ENCODE measurements at regions not wholly inside any gene's neighbourhood (a gene's known extent, or its start where the extent isn't known, plus 50 kb on each side); places are given as distances from the start of the nearest gene placed in this dataset.
A peak's percentile ranks its signal among the peaks of the same experiment; 100 is the strongest.

GRCh38 chr12:75833268-75833667 lies 198.3 kb downstream of the PHLDA1 start:
- no peak for DNase-seq

DNA sequence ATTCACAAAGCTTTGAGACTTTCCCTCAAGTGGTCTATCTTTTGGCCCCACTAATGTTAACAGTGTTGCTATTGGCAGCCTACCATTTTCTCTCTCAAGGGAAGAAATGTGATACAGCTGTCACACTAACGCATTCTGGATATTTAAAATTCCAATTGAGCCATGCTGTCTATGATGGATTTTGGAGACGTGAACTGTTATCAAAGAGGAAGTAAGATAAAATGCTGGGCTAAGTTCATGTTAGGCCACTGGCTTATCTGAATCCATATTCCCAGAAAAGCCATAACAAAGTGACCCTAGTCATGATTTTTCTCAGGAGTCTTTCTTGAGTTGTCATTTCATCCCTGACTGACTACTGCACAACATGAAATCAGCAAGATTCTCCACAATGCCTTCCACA lies 200.2 kb downstream of the PHLDA1 start:
- no peak for DNase-seq

DNA sequence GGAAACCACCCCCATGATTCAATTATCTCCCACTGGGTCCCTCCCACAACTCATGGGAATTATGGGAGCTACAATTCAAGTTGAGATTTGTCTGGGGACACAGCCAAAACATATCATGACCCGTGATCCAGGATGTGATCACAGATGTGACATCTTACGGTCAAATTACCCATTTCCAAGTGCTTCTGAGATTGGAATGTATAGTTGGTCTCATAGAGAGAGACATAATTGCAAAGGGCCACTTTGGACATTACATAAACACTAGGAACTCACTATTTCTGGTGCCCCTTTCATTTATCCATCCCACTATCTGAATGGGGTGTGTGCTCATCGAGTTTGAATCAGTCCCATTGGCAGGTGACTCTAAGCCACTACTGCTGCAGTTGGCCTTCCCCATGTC lies 204.5 kb downstream of the PHLDA1 start:
- DNase-seq = no peak

DNA sequence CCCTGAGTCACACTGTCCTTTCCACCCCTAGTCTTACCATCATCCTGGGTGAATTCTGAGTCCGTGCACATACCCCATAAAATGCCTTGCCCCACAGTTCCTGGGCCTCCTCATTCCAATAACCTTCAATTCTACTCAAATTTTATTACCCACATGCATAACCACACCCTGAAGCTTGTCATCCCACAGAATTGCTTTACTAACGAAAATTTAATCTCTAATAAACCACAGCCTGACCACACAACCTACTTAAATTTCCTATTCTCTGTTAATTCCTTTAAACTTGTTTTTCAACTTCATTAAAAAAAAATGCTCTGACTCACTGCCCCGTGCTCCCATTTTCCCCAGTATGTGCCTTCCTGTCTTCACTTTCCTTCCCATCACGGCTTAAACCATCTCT lies 205.9 kb downstream of the PHLDA1 start:
- DNase-seq = no peak

- DNase-seq = no peak
Observed at GRCh38 chr12:75823475-75823874, 208.1 kb downstream of the PHLDA1 start.

- DNase-seq = no peak
Observed at GRCh38 chr12:75822416-75822815, 209.2 kb downstream of the PHLDA1 start.

DNA sequence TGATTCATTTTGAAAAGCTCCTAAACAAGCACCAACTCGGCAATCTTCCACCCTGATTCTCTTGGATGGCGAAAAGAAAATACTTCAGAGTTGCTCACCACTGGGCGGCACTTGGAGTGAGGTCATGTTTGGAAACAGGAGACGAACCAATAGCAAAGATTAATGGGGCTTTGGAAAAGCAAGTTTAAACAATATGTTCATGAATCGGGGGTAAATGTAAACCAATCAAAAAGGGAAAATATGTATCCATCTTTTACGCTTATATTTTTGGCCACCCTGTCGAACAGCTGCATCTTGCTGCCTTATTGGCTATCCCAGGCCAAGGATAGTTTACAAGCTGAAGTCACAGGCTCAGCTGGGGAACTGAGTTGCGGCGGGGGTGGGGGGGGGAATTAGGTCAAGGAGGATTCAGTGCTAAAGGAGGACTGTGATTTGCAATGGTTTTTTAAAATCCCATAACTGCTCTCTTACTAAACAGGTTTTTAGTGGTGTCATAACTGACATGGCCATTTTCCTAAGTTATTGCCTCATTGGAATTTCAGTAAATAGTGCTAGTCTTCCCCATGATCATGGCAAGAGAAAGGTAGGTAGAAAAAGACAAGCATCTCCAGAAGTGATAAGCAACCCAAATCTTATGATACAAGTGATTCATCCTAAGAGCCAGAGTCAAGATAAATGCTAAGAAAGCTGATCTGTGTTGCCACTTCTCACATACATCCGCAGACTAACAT lies 210.6 kb downstream of the PHLDA1 start:
- DNase-seq = peak; percentile 80

DNA sequence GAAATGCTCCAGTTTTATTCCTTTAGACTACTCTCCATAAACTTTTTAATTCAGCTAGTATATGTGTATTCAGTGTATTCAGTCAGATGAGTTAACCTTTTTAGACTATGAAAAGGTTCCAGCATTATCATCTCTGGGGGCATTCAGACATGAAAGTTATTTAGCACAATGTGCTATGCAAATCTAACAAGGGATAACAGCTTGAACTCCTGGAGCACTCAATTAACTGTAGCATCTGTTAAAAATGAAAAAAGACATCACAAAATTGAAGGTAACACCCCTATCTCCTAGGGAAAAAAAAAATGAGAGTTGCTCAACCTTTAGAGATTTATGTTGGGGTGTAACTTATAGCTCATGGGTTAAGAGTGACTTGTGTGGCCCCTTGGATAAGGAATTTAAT lies 211.5 kb downstream of the PHLDA1 start:
- no peak for DNase-seq

DNA sequence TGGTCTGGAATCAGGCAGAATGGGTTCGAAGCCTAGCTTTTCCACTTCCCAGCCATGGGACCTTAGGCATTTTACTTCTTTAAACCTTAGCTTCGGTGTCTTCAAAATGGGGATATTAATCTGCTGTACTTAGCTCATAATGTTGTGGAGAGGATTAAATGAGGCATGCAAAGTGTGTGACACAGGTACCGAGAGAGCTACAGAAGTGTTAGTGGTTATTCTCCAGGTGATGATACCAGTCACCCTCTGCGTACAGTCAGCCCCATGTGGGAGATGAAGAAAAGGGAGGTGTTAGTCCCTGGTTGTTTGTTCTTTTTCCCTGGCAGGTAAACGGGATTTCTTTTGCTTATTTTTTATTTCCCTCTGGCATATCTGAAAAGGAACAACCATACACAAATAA lies 212.1 kb downstream of the PHLDA1 start:
- DNase-seq = no peak

DNA sequence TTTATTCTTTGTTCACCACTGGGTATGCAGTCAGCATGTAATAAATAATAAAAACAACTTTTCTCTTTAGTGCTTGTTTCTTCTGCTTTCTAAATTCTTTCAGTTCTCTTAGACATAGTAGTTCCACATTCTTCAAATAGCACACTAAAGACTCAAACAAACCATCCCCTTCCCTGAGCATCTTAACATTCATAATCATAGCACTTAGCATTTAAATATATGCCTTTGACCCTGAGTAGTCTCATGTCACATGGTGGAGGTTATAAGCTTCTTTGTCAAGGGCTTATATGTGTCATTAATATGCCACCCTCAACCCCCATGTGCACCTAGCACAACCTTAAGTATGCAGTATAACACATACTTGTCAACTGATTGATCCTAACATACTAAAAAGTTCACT lies 212.7 kb downstream of the PHLDA1 start:
- DNase-seq = no peak

GRCh38 chr12:75816897-75817296 lies 214.7 kb downstream of the PHLDA1 start:
- DNase-seq = no peak

DNA sequence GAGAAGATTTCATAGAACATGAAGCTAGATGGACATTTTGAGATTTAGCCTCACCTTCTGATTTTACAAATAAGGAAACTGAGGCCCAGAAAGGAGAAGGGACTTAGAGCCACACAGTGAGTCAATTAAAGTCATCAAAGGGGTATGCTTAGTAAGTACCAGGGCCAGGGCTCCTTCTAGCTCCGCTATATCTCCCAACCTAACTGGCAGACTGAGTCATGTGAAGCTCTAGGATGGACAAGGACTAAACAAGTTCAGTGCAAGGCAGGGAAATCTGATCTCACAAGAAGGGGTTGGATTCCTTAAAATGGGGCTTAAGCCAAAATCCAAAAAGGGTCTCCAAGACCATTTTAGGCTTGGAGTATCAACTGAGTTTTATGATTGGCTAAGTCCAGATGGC lies 215.8 kb downstream of the PHLDA1 start:
- DNase-seq = no peak

GRCh38 chr12:75814851-75815754 lies 216.5 kb downstream of the PHLDA1 start:
- peak; percentile 56 for DNase-seq

DNA sequence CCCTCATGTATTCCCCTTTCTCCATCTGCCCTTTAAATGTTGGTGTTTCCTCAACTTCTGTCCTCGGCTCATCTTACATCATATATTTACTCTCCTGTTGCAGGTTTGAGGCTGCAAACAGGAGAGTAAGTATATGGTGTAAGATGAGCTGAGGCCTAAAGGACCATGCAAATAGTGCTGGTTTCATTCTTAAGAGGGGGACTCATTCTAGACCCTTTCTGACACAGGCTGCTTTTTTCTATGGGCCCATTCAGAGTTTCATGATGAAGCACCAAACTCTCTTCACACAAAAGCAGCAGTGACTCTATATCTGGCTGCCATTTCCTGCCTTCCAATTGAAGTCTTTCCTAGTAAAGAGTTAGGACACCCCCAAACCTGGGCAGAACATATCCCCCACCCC lies 218.5 kb downstream of the PHLDA1 start:
- DNase-seq = no peak

- no peak for DNase-seq
Observed at GRCh38 chr12:75812271-75813018, 219.1 kb downstream of the PHLDA1 start.

GRCh38 chr12:75809746-75810145 lies 221.8 kb downstream of the PHLDA1 start:
- DNase-seq = no peak

GRCh38 chr12:75807494-75807893 lies 224.1 kb downstream of the PHLDA1 start:
- DNase-seq = no peak

GRCh38 chr12:75805905-75806304 lies 225.7 kb downstream of the PHLDA1 start:
- no peak for DNase-seq

- no peak for DNase-seq
Observed at GRCh38 chr12:75805320-75805719, 226.3 kb downstream of the PHLDA1 start.

- no peak for DNase-seq
Observed at GRCh38 chr12:75798136-75798926, 233.2 kb downstream of the PHLDA1 start.

DNA sequence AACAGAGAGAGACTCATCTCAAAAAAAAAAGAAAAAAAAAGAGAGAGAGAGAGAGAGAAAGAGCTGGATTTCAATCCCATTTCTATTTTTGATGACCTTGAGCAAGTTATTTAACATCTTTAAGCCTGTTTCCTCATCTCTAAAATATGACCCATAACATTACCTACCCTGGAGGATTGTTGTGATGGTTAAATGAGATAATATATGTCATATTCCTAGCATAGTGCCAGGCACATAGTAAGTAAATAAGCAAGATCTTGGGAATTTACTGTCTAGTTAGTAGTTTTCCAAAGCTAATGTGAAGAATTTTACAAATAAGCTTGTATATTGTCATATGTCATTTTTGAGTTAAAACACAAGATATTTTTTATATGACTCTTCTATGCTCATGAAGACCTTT lies 236.5 kb downstream of the PHLDA1 start:
- DNase-seq = no peak

DNA sequence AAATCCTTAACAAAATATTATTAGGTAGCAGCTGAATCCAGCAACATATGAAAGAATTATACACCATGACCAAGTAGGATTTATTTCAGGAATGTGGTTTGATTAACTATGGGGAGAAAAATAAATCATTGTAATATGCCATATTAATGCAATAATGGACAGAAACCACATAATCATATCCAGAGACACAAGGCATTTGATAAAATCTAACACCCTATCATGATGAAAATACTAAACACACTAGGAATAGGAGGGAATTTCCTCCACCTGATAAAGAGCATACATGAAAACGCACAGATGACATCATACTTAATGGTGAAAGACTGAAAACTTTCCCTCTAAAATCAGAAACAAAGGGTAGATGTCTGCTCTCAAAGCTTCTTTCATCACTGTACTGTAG lies 238.9 kb downstream of the PHLDA1 start:
- DNase-seq = no peak

DNA sequence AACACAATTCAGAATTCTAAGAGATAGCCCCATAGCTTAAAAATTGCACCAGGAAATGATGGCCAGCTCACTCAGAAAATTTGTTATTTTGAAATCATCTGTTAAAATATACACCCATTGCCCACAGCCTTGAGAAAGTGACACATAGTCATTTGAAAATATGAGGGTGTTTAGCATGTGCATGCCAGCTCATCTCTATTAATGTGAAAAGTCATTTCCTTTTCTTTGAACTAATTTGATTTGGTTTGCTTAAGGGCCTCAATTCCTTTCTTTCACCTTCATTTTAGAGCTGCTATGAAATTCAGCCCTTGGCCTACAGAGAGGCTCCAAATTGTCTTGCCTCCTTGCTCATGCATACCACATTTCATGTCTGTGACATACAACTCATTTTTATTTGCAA lies 241.4 kb downstream of the PHLDA1 start:
- no peak for DNase-seq
